ENCODE measurements at regions not wholly inside any gene's neighbourhood (a gene's known extent, or its start where the extent isn't known, plus 50 kb on each side); places are given as distances from the start of the nearest gene placed in this dataset.

DNA sequence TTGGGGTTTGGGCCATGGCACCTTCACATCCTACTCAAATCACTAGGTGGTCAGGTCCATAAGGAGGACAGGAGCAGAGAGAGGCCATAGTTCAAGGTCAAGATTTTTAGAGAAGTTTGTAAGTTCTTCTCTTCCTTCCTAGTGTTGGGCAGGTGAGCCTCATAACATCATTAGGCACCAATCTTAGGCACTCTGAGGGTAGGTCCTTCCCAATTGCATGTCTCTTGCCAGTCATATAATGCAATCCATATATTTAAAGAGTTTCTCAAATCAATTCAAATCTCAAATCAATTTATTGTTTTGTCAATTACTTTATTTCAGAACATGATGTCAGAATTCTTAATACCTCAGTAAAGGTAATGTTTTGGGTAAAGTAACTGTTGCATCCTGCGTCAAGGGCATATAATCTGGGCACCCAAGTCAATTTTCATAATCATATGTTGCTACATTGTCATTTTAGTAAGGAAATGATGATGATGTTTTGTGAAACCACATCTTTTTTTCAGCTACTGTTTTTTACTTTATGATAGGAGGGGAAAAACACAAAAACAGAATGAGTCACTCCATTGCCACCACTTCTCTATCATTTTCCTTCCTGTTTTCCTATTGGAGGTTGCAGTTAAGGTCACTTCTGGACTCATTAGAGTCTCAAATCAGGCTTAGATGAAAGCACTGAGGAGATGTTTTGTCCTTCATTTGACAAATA, 122.7 kb downstream of the UCHL5 start:
- Histone ChIP-seq H4K20me1 (ENCODE audit: insufficient read depth) (no peaks in the 10 kb centered on the region), H3K9me2 (no peaks in the 10 kb centered on the region), H3K79me2 (ENCODE audit: insufficient read depth) (no peaks in the 10 kb centered on the region), H3K36me3 (replicated peaks in 1 of 2; ENCODE audit: control insufficient read depth in 1 of 2, insufficient read depth in 2 of 2, low read length in 1 of 2) (no peaks in the 10 kb centered on the region), H3K4me2 (no peak overlapping the region), H3K27ac (ENCODE audit: low read depth in 2 of 2, low read length in 1 of 2) (no peak overlapping the region), H3K4me3 (ENCODE audit: low read depth in 2 of 2, low read length in 1 of 2) (no peak overlapping the region), H2AFZ (ENCODE audit: low read depth) (no peak overlapping the region), H3K4me1 (ENCODE audit: control insufficient read depth in 1 of 2, insufficient read depth in 2 of 2, low read depth in 1 of 2, low read length in 1 of 2) (no peaks in the 10 kb centered on the region; a peak in 1 of 4 replicates), H3K9me3 (no peaks in the 10 kb centered on the region), H3F3A (replicated peaks; ENCODE audit: insufficient read depth) (no peaks in the 10 kb centered on the region), H3K27me3 (ENCODE audit: insufficient read depth) (no peaks in the 10 kb centered on the region), H3K9ac (no peak overlapping the region)
- 94% methylated on average over 1 of the region's 1 CpG for WGBS (ENCODE audit: low lambda C conversion rate)
- TF ChIP-seq TCF12 (IDR thresholded peaks at IDR 0.05) (no peak), POLR2AphosphoS5 (IDR thresholded peaks at IDR 0.05; ENCODE audit: low read depth, low read length) (no peak), NRF1 (IDR thresholded peaks at IDR 0.05; ENCODE audit: low read depth, low read length) (no peak), EP300 (IDR thresholded peaks at IDR 0.05; ENCODE audit: borderline replicate concordance in 1 of 2, low read depth in 1 of 2, low read length in 1 of 2) (no peak)
- TF ChIP-seq, protein P1, sequence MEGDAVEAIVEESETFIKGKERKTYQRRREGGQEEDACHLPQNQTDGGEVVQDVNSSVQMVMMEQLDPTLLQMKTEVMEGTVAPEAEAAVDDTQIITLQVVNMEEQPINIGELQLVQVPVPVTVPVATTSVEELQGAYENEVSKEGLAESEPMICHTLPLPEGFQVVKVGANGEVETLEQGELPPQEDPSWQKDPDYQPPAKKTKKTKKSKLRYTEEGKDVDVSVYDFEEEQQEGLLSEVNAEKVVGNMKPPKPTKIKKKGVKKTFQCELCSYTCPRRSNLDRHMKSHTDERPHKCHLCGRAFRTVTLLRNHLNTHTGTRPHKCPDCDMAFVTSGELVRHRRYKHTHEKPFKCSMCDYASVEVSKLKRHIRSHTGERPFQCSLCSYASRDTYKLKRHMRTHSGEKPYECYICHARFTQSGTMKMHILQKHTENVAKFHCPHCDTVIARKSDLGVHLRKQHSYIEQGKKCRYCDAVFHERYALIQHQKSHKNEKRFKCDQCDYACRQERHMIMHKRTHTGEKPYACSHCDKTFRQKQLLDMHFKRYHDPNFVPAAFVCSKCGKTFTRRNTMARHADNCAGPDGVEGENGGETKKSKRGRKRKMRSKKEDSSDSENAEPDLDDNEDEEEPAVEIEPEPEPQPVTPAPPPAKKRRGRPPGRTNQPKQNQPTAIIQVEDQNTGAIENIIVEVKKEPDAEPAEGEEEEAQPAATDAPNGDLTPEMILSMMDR (IDR thresholded peaks at IDR 0.05) = no peak
- POLR2A ChIA-PET = no interaction called here
- no peak for DNase-seq
- CTCF ChIA-PET = interaction anchor here (2.5 kb wide), 1 partner anchor 18 kb away, joined by 7 read pairs; no protein-coding TSS in a partner anchor

DNA sequence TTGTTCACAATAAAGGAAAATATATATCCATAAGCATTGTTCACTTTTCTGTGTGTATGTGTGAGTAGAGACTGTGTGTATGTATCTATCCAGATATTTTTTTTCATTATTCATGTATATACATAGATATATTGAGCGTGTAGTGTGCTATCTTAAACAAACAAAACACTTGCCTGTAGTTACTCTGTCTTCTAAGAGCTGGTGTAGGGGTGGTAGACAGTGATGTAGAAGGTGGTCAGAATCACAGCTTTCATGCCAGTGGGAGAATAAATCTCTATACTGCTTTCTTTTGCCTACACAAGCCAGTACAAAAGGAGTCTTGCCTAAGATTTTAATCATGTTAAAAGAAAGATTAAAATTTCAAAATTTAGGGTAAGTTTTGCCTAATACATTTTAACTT, 122.0 kb downstream of the UCHL5 start:
- no peaks in the 10 kb centered on the region; a peak in 1 of 4 replicates for H3K4me1 ChIP-seq (ENCODE audit: control insufficient read depth in 1 of 2, insufficient read depth in 2 of 2, low read depth in 1 of 2, low read length in 1 of 2)
- no peak overlapping the region for H3K4me2 ChIP-seq
- no peak overlapping the region for H2AFZ ChIP-seq (ENCODE audit: low read depth)
- DNase-seq = no peak
- H3K27ac ChIP-seq (ENCODE audit: low read depth in 2 of 2, low read length in 1 of 2) = no peak overlapping the region
- no peaks in the 10 kb centered on the region for H3K79me2 ChIP-seq (ENCODE audit: insufficient read depth)
- no peaks in the 10 kb centered on the region for H3K27me3 ChIP-seq (ENCODE audit: insufficient read depth)
- ChIA-PET POLR2A (no interaction called here), CTCF (interaction anchor here (2.5 kb wide), 1 partner anchor 17 kb away, joined by 7 read pairs; no protein-coding TSS in a partner anchor)
- no peaks in the 10 kb centered on the region for H3K9me2 ChIP-seq
- H3K9ac ChIP-seq = no peak overlapping the region
- H3K9me3 ChIP-seq = no peaks in the 10 kb centered on the region
- no peaks in the 10 kb centered on the region for H4K20me1 ChIP-seq (ENCODE audit: insufficient read depth)
- TF ChIP-seq SIN3A (IDR thresholded peaks at IDR 0.05; ENCODE audit: borderline replicate concordance, low read depth, low read length) = no peak
- no peak for TF ChIP-seq RFX5 (IDR thresholded peaks at IDR 0.05; ENCODE audit: low read length)
- TF ChIP-seq NRF1 (IDR thresholded peaks at IDR 0.05; ENCODE audit: low read depth, low read length) = no peak
- 90% methylated on average over 1 of the region's 1 CpG for WGBS (ENCODE audit: low lambda C conversion rate)
- no peaks in the 10 kb centered on the region for H3F3A ChIP-seq (replicated peaks; ENCODE audit: insufficient read depth)
- no peaks in the 10 kb centered on the region for H3K36me3 ChIP-seq (replicated peaks in 1 of 2; ENCODE audit: control insufficient read depth in 1 of 2, insufficient read depth in 2 of 2, low read length in 1 of 2)
- no peak overlapping the region for H3K4me3 ChIP-seq (ENCODE audit: low read depth in 2 of 2, low read length in 1 of 2)

DNA sequence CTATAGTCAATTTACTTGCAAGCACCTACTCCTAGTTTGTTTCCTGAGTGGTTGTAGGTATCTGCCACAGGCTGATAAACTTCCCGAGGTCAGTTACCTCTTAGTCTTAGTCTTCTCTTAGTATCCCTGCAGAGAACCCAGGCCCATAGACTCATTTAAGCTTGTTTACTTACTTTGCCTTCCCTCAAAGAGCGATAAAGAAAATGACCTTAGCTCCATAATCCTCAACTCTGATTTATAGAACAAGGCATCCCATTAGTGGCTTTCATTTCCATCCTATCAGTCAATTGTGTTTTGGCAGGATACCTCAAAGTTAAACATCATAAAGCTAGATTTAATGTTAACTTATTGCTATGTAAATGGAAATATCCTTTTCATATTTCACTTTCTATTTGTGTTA, 119.7 kb downstream of the UCHL5 start:
- POLR2A ChIA-PET = no interaction called here
- 93% methylated on average over 2 of the region's 2 CpGs for WGBS (ENCODE audit: low lambda C conversion rate)
- H3K4me1 ChIP-seq (ENCODE audit: control insufficient read depth in 1 of 2, insufficient read depth in 2 of 2, low read depth in 1 of 2, low read length in 1 of 2) = no peaks in the 10 kb centered on the region; a peak in 1 of 4 replicates
- TF ChIP-seq FOXM1 (IDR thresholded peaks at IDR 0.05; ENCODE audit: low read depth) (no peak), POLR2AphosphoS5 (IDR thresholded peaks at IDR 0.05; ENCODE audit: low read depth, low read length) (no peak), RFX5 (IDR thresholded peaks at IDR 0.05; ENCODE audit: low read length) (no peak), MXI1 (IDR thresholded peaks at IDR 0.05; ENCODE audit: low read depth, low read length) (no peak), RXRA (IDR thresholded peaks at IDR 0.05; ENCODE audit: borderline replicate concordance, low read depth) (no peak), FOXJ3 (CRISPR knock-in tag; IDR thresholded peaks at IDR 0.05) (no peak)
- TF ChIP-seq, protein P2, sequence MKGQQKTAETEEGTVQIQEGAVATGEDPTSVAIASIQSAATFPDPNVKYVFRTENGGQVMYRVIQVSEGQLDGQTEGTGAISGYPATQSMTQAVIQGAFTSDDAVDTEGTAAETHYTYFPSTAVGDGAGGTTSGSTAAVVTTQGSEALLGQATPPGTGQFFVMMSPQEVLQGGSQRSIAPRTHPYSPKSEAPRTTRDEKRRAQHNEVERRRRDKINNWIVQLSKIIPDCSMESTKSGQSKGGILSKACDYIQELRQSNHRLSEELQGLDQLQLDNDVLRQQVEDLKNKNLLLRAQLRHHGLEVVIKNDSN (IDR thresholded peaks at IDR 0.05; ENCODE audit: borderline replicate concordance, low read depth) = no peak
- TF ChIP-seq, protein P3, sequence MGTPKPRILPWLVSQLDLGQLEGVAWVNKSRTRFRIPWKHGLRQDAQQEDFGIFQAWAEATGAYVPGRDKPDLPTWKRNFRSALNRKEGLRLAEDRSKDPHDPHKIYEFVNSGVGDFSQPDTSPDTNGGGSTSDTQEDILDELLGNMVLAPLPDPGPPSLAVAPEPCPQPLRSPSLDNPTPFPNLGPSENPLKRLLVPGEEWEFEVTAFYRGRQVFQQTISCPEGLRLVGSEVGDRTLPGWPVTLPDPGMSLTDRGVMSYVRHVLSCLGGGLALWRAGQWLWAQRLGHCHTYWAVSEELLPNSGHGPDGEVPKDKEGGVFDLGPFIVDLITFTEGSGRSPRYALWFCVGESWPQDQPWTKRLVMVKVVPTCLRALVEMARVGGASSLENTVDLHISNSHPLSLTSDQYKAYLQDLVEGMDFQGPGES (IDR thresholded peaks at IDR 0.05; ENCODE audit: low read depth, low read length) = no peak

More for the DNA sequence above, 119.7 kb downstream of the UCHL5 start:
- no peaks in the 10 kb centered on the region for H3K9me2 ChIP-seq
- CTCF ChIA-PET = interaction anchor here (0.8 to 1.0 kb wide), 2 partner anchors 9 to 11 kb away, joined by 3 to 4 read pairs; no protein-coding TSS in a partner anchor
- no peak overlapping the region for H3K4me3 ChIP-seq (ENCODE audit: low read depth in 2 of 2, low read length in 1 of 2)
- H3K27ac ChIP-seq (ENCODE audit: low read depth in 2 of 2, low read length in 1 of 2) = no peak overlapping the region
- no peak overlapping the region for H2AFZ ChIP-seq (ENCODE audit: low read depth)
- no peaks in the 10 kb centered on the region for H3K27me3 ChIP-seq (ENCODE audit: insufficient read depth)
- H3K79me2 ChIP-seq (ENCODE audit: insufficient read depth) = no peaks in the 10 kb centered on the region
- H3K36me3 ChIP-seq (replicated peaks in 1 of 2; ENCODE audit: control insufficient read depth in 1 of 2, insufficient read depth in 2 of 2, low read length in 1 of 2) = no peaks in the 10 kb centered on the region
- no peaks in the 10 kb centered on the region for H3K9me3 ChIP-seq
- H3K4me2 ChIP-seq = no peak overlapping the region
- no peak for DNase-seq
- H4K20me1 ChIP-seq (ENCODE audit: insufficient read depth) = no peaks in the 10 kb centered on the region
- no peak overlapping the region for H3K9ac ChIP-seq
- no peaks in the 10 kb centered on the region for H3F3A ChIP-seq (replicated peaks; ENCODE audit: insufficient read depth)
